ENCODE measurements at regions not wholly inside any gene's neighbourhood (a gene's known extent, or its start where the extent isn't known, plus 50 kb on each side); places are given as distances from the start of the nearest gene placed in this dataset.
"Not testable (repeated sequence)": the region's sequence is repeated elsewhere in the genome, so short reads cannot be mapped to it uniquely, and the experiment has no call there.

- H3K4me1 ChIP-seq (ENCODE audit: insufficient read depth), result no peaks in the 10 kb centered on the region
- DNase-seq, result no peak
- H3K9me3 ChIP-seq, result no peaks in the 10 kb centered on the region
- TF ChIP-seq POLR2A (IDR thresholded peaks at IDR 0.05) (no peak), EP300 (IDR thresholded peaks at IDR 0.05) (no peak), CTCF (IDR thresholded peaks at IDR 0.05) (no peak)
- H3K27ac ChIP-seq, result no peak overlapping the region
- intact Hi-C loops (cut with DNase I), result no loop called here
- H3K27me3 ChIP-seq, result no peaks in the 10 kb centered on the region
- no peaks in the 10 kb centered on the region for H3K36me3 ChIP-seq
- WGBS, 3 donors, result 71 to 82% (median 72%) methylated on average over 5 of the region's 5 CpGs
- no peak overlapping the region for H3K4me3 ChIP-seq
Measured at GRCh38 chr5:173488144-173488543, 128.3 kb downstream of the BOD1 start.

DNA sequence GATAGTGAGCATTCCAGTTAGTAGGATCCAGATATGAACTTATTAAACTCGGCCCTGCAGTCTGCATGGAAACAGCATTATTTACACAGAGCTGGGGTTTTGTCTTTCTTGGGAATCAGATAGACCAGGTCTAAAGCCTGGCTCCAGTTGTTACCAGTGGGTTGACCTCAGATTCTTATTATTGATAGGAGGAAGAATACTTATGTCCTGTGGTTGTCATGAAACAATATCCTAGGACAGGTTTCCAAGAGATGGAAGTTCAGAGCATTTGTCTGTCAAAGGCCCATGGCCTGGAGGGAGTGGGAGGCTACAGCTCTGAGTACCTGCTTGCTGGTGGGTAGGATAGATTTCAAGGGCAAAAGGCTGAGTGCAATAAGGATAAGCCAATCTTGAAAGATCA is 129.2 kb downstream of the BOD1 start:
- no peaks in the 10 kb centered on the region for H3K9me3 ChIP-seq
- intact Hi-C loops (cut with DNase I), result no loop called here
- no peaks in the 10 kb centered on the region for H3K27me3 ChIP-seq
- H3K36me3 ChIP-seq, result no peaks in the 10 kb centered on the region
- H3K4me1 ChIP-seq (ENCODE audit: insufficient read depth), result no peaks in the 10 kb centered on the region
- H3K4me3 ChIP-seq, result no peak overlapping the region
- 80 to 83% (median 81%) methylated on average over 1 of the region's 1 CpG for WGBS, 3 donors
- no peak for TF ChIP-seq CTCF (IDR thresholded peaks at IDR 0.05)
- TF ChIP-seq POLR2A (IDR thresholded peaks at IDR 0.05), result no peak
- no peak for TF ChIP-seq EP300 (IDR thresholded peaks at IDR 0.05)
- no peak for DNase-seq
- no peak overlapping the region for H3K27ac ChIP-seq

DNA sequence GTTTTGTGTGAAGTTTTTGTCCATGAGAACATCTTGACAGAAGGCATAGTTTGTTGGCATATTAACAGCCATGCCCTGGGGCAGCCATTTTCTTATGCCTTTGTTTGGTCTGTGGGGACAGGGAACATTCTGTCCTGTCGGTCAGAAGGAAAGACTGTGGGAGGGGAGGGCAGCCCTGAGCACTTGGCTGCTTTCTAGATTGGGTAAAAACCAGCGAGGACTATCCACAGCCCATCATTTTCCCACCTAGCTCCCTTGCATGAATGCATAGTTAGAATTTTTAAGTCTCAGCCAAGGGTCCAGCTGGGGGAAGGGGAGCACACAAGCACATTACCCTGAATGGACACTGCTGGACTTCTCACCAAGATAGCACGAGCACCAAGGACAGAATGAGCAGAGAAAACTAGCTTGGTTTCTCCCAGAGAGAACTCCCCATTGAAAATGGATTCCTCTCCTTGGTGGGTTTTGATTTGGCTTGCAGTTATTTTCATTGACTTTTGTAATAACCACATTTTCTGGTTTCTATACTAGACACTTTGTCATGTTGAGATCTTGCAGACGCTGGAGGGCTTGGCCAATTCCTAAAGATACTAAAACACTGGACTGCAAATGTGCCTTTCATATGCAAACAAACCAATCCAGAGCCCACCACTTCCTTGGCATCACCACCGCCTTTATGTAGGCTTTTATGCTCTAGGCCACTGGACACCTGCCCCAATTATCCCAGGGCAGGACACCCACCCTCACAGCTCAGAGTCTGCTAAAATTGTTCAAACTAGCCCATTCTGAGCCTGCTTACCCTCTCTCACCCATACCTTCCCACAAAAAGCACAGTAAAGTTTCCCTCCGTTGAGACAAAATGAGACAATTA is 129.9 kb downstream of the BOD1 start:
- DNase-seq, result no peak
- Histone ChIP-seq H3K27me3 (no peaks in the 10 kb centered on the region), H3K9me3 (no peaks in the 10 kb centered on the region), H3K27ac (no peak overlapping the region), H3K4me3 (no peak overlapping the region), H3K36me3 (no peaks in the 10 kb centered on the region), H3K4me1 (ENCODE audit: insufficient read depth) (no peaks in the 10 kb centered on the region)
- intact Hi-C loops (cut with DNase I), result no loop called here
- TF ChIP-seq EP300 (IDR thresholded peaks at IDR 0.05) (no peak), CTCF (IDR thresholded peaks at IDR 0.05) (no peak)
- WGBS, 3 donors, result 49 to 60% (median 53%) methylated on average over 6 of the region's 6 CpGs

- H3K4me1 ChIP-seq (ENCODE audit: insufficient read depth), result no peaks in the 10 kb centered on the region
- H3K27me3 ChIP-seq, result no peaks in the 10 kb centered on the region
- WGBS, 3 donors, result 80 to 83% (median 81%) methylated on average over 10 of the region's 10 CpGs
- no peaks in the 10 kb centered on the region for H3K36me3 ChIP-seq
- no peaks in the 10 kb centered on the region for H3K9me3 ChIP-seq
- no peak for DNase-seq
- H3K27ac ChIP-seq, result no peak overlapping the region
- no peak overlapping the region for H3K4me3 ChIP-seq
- TF ChIP-seq EP300 (IDR thresholded peaks at IDR 0.05), result no peak
- TF ChIP-seq POLR2A (IDR thresholded peaks at IDR 0.05), result no peak
- TF ChIP-seq CTCF (IDR thresholded peaks at IDR 0.05), result no peak
- intact Hi-C loops (cut with DNase I), result no loop called here
Measured at GRCh38 chr5:173484569-173484968, 131.9 kb downstream of the BOD1 start.

DNA sequence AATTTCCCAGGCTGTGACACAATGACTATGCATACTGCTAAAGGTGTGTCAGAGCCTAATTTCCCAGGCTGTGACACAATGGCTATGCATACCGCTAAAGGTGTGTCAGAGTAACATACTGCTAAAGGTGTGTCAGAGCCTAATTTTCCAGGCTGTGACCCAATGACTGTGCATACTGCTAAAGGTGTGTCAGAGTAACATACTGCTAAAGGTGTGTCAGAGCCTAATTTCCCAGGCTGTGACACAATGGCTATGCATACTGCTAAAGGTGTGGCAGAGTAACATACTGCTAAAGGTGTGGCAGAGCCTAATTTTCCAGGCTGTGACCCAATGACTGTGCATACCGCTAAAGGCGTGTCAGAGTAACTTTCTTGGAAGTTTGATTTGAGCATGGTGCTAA is 132.9 kb downstream of the BOD1 start:
- H3K4me1 ChIP-seq (ENCODE audit: insufficient read depth); H3K27me3 ChIP-seq; DNase-seq; intact Hi-C loops (cut with DNase I); H3K4me3 ChIP-seq; H3K36me3 ChIP-seq; H3K9me3 ChIP-seq; H3K27ac ChIP-seq: not testable (repeated sequence)
- WGBS, 3 donors, result 58 to 79% (median 78%) methylated on average over 3 of the region's 3 CpGs
